IPS-NIHi11 (cell line): ENCODE measurements at regions not wholly inside any gene's neighbourhood (a gene's known extent, or its start where the extent isn't known, plus 50 kb on each side); places are given as distances from the start of the nearest gene placed in this dataset.
A peak's percentile ranks its signal among the peaks of the same experiment; 100 is the strongest.

ENCODE experiments used
- DNase-seq: peaks from one replicate; pipeline ENCODE4 v3.0.0; 2012; ENCODE audit warnings: mixed read lengths, low spot score

- DNase-seq = no peak
Observed at GRCh38 chr7:106482091-106482490, 178.9 kb downstream of the CCDC71L start.

DNA sequence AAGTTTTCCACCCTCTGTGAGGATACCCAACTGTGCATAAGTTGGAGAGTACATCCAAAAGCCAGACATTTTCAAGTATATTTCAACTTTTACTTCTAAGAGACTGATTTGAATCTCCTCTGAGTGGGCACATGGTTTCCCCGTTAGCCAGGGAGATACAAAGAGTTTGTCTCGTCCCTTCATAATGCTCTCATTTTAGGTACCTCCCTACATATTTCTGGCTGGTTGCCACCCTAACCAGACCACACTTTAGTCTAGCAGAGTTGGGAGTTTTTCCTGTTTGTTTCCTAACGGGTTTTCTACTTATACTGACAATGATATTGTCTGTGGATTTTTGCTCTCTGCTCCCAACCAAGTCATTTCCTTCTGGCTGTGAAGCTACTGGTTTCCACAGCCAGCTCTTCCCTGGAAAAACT is 180.3 kb downstream of the CCDC71L start:
- no peak for DNase-seq

DNA sequence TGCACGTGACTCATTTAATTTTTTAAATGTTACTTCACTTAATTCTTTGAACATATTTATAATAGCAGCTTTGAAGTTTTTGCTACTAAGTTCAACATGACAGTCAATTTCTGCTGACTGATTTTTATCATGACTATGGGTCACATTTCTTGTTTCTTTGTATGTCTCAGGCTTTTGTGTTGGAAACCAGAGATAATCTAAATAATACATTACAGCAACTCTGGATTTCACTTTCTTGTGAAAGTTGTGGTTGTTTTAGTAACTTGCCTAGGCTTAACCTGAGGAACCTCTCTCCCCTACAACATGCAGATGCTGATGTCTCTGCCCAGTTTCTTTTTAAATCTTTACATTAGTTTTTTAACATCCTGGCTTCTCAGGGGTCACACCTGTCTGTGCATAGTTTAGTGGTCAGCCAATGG is 180.8 kb downstream of the CCDC71L start:
- no peak for DNase-seq

GRCh38 chr7:106476751-106477150 is 184.2 kb downstream of the CCDC71L start:
- no peak for DNase-seq

GRCh38 chr7:106472741-106473140 is 188.0 kb upstream of the NAMPT start:
- DNase-seq = no peak

DNA sequence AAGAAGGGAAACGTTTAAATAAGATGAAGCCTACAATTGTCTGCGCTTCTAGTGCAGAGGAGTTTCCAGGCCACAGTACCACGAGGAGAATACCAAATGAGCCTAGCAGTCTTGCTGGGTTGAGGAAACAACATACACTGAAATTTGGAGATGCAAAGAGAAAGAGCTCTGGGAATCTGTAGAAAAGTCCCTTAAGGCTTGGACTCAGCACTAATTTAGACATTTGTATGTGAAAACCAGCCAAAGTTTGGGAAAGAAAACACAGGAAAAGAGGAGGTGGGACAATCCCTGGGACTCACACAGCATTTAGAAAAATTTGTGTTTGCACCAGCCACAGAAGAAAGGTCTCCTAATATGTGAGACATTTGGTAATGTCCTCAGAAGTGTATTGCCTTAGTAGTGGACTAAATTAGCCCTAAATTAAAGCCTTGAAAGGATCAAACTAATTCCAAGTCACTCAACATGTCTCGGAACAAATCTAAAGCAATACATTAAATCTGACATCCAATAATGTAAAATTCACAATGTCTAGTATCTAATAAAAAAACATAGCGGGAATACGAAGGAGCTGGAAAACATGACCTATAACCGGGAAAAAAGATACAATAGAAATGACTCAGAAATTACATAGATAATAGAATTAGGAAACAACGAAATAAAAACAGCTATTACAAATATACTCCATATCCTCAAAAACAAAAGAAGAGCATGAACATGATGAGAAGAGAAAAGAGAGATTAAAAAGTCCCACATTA is 187.1 kb upstream of the NAMPT start:
- DNase-seq = no peak

DNA sequence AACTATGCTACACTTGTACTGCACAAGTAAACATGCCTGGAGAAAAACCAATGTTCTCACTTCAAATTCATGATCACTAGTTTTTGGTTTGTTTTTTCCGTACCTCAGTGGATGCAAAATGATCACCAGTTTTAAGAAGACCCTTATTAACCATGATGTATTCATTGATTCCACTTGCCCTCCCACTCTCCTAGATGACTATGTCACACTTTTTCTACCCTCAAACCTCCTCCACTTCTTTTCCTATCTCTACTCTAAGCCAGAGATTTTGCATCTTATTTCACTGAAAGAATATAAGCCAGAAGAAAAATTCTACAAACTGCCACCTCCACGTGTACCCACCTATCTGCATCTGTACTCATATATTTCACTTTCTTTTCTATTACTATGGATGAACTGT is 186.2 kb upstream of the NAMPT start:
- DNase-seq = no peak

GRCh38 chr7:106466867-106467266 is 182.1 kb upstream of the NAMPT start:
- DNase-seq = no peak

DNA sequence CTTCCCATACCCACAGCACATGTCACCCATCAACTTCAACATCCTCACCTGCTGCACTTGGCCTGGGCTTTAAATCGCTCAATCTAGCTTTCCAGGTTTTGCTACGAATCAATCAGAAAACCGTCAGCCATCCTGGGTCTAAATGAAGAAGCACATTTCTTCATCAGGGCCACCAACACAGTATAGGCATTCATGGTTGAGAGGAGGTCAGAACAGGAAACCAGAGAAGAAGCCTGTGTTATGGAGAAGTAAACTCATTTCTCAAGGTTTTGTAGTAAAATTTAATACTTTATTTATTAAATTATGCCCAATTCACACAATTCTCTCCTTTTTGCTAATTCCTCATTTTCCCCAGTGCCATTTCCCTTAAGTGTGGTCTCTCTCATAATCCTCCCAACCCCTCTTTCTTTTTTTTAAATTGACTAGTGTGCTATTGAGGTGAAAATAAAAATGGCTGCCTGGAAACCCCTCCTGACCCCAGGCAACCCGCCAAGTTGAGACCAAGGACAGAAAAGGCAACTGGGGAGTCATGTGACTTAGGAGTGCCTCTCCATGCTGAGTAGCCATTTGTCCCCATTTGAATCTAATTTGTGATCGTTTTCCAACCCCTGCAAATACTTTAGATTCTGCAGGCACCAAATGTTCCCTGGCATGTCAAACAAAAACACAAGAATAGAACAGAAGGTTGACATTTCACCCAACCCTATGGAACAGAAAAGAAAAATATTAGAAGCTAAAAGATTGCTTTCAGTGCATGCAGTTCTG is 181.1 kb upstream of the NAMPT start:
- DNase-seq = no peak

GRCh38 chr7:106464651-106465050 is 179.9 kb upstream of the NAMPT start:
- DNase-seq = no peak

DNA sequence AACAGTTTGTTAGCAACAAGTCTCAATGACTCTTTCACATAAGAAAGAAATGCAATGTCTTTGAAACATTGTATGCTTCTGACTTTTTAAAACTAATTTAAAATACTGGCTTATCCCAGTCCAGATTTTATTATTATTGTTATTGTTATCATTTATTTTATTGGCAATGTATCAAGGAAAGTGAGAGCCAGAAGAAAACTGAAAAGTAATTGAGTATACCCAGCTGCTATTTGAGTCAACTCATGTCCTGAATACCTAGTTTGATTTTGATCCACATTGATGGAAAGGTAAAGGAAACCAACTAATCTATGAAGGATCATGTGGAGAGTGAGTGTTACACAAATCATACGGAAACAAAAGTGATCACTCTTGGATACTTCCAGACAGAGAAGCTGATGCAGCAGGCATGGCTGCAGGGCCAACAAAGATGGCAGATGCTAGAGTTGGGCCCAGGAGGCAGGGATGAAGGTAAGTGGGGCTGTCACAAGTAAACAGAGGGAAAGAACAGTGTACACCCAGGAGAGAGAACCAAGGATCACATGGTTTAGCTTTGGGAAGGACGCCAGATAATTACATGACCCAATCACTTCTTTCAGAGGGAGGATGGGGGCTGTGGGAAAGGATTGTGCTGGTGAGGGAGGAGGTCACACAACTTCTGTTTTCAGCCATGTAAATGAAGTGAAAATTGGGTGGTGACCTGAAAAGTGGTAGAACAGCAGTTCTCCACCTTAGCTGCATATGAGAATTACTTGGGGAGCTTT is 179.2 kb upstream of the NAMPT start:
- DNase-seq = no peak

DNA sequence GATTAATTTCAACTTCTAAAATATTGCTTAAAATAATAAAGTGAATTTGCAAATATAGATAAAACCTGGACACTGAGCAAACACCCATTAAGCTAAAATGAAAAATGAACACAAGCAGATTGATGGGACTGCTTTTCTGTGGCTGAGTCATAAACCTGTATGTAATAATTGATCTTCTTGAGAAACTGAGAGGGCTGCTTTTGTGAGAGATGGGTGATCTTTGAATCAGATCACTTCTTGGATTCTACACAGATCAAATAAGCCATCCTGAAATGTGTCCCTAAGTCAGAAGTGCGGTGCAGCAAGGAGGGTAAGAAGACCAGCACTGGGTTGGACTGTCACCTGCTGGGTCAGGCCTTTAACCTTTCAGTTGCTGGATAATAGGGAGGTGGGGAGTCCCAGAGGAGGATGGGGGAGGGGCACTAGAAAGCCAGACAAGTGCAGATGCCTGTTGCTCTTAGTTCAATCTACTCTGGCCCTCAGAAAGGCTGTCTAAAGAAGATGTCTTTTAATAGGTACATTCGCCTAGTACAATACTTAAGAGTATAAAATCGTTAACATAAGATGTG is 178.2 kb upstream of the NAMPT start:
- peak; percentile 49 for DNase-seq

DNA sequence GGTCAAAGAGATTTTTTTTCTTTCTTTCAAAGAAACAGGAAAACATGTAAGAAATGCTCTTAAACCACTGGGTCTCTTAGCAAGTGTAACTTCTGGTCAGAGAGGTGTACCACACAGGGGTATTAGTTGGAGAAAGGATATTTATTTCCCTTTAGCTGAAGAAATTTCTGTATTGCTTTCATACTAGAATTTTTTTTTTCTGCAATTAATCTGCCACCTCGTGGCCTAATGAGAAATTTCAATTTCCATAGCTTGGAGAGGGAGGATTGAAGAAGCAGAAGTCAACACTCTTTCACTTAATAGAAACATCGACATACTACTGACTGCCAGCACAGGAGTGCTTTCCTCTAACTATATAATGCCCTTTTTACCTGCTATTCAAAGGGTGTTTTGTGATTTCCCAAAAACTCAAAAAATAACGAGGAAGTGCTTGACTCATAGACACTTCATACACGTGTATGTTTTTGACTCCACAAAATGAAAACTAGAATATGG is 177.6 kb upstream of the NAMPT start:
- DNase-seq = peak; percentile 38

- no peak for DNase-seq
Observed at GRCh38 chr7:106460792-106461254, 176.0 kb upstream of the NAMPT start.

DNA sequence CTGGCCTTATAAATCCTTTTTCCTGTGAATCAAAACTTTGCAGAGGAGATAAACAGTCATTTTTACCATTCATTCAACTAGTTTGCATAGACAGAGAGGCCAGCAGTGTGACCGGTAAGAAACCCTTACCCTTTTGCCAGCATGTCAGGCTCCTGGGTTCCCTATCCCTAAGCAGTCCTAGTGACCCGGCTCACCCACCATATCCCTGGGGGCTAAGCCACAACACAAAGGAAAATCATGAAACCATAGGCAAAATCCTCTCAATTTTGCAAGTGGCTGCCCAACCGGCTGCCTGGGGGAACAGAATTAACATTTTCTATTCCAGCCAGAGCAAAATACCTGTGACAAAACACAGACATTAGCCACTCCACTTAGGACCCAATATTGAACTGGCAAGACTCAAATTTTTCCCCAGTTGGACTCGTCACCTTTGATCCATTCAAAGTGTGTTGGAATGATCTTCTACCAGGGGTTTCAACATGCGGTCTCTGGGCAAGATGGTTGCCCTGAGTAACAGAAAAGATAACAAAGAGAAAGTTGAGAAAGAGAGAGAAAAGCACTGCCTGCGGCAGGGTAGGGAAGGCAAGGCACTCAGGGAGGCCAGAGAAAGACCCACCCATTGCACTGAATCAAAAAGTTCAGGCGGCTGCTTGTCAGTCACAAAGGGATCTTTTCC is 174.8 kb upstream of the NAMPT start:
- no peak for DNase-seq

GRCh38 chr7:106457678-106458077 is 172.9 kb upstream of the NAMPT start:
- DNase-seq = no peak

DNA sequence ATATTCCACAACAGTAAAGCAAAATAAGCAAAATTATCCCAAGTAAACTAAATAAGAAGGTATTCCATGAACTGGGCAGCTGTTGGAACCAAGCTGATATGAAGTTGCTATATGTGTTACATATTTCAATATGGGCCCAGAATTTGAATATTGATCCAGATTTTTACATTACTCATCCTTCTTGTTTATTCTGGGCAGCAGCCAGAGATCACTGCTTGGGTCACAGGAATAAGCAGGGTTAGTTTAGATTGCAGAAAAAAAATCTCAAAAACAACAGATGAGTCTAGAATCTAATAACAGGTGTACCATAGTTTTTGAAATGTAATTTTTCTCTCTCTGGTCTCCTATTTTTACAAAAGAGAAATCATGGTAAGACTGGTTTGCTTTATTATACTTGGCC is 171.5 kb upstream of the NAMPT start:
- no peak for DNase-seq

DNA sequence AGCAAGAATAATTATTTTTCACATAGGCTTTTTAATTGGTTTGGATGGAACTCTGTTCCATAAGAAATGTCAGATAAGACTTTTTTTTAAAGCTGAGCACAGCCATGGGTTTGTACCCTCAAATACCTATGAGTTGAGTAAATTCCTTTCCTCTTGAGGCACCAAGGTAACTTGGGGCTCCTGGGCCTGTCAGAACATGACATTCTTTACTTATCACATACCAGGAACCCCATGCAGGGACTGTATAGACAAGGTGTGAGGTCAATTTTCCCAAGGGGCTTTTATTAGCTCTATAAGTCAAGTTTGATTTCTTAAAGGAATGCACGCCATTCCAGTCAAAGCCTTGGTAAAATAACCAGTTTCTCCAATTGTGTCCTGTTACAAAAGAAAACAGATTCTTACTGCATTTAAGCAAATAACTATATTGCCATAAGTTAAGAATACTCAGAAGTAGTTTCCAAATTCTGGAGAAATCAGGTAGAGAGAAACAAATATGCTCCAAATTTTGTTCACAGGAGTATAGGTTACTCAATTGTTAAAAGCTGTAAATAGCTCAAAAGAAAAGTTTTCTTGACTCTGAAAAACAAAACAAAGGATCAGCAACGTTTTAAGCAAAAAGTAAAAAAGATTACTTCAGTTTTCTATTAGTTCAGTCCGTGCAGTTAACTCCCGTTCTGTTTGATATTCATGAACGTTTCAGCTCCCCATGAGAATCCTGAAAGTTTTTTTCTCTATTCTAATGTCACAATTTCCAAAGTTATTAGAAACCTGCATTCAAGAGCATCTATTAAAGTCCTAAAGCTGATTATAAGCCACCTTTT is 167.5 kb upstream of the NAMPT start:
- DNase-seq = no peak

DNA sequence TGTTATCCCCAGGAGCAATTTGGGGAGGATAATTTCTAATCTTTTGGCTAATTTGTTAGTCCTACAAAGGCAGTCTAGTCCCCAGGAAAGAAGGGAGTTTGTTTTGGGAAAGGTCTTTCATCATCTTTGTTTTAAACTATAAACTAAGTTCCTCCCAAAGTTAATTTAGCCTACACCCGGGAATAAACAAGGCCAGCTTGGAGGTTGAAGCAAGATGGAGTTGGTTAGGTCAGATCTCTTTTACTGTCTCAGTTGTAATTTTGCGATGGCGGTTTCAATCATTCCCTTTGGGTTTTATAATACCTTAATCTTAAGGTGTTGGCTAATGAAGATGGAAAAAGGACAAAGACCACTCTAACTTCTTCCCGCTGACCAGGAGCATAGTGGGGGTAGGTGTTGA is 166.4 kb upstream of the NAMPT start:
- no peak for DNase-seq

GRCh38 chr7:106450716-106451115 is 165.9 kb upstream of the NAMPT start:
- DNase-seq = no peak
